ENCODE measurements at regions not wholly inside any gene's neighbourhood (a gene's known extent, or its start where the extent isn't known, plus 50 kb on each side); places are given as distances from the start of the nearest gene placed in this dataset.

DNA sequence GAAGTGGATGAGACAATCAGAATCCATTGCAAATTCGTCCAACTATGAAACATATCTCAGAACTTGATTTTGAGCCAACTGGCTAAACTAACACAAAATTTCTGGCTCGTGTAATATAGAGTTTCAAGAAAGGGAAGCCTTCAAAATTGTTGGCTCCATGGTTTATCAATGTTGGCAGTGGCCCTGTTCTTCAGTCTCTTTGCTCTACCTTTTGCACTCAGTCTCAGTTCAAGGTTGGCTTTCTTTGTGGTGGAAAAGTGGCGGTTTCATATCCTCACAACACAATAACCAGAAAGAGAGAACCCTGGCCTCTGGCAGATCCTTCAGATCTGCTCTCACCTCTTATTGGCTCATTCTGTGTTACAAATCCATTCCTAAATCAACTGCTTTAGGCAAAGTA is 473.8 kb upstream of the API5 start:
- H3K9me2 ChIP-seq (ENCODE audit: insufficient read depth, low read length): no peaks in the 10 kb centered on the region
- H3K36me3 ChIP-seq (ENCODE audit: insufficient read depth, low read length): no peaks in the 10 kb centered on the region
- no peaks in the 10 kb centered on the region for H3K9me3 ChIP-seq (ENCODE audit: low read length)
- no peak overlapping the region for H3K4me2 ChIP-seq (ENCODE audit: low read length)
- no peak overlapping the region for H3K4me3 ChIP-seq (ENCODE audit: low read length)
- no peaks in the 10 kb centered on the region for H3K27me3 ChIP-seq (ENCODE audit: insufficient read depth, low read depth, low read length)
- H3K79me2 ChIP-seq (replicated peaks; ENCODE audit: insufficient read depth, low read length): no peaks in the 10 kb centered on the region
- H3K27ac ChIP-seq (ENCODE audit: low read length): no peak overlapping the region
- no peaks in the 10 kb centered on the region for H4K20me1 ChIP-seq (ENCODE audit: insufficient read depth)
- no peaks in the 10 kb centered on the region for H3F3A ChIP-seq (ENCODE audit: insufficient read depth, low read length, poor library complexity, severe bottlenecking)
- H2AFZ ChIP-seq (ENCODE audit: low read depth, low read length): no peak overlapping the region
- H3K9ac ChIP-seq (ENCODE audit: low read length): no peak overlapping the region
- TF ChIP-seq EZH2 (IDR thresholded peaks at IDR 0.05; ENCODE audit: borderline replicate concordance, insufficient read depth, low read length, poor library complexity, severe bottlenecking) (no peak), CTCF (IDR thresholded peaks at IDR 0.05; ENCODE audit: poor library complexity, severe bottlenecking) (no peak), RAD21 (conservative IDR thresholded peaks at IDR 0.05) (no peak), SMC3 (conservative IDR thresholded peaks at IDR 0.05; ENCODE audit: poor library complexity) (no peak), EP300 (conservative IDR thresholded peaks at IDR 0.05; ENCODE audit: poor library complexity, severe bottlenecking) (no peak), POLR2AphosphoS5 (IDR thresholded peaks at IDR 0.05) (no peak)
- TF ChIP-seq, protein P1, sequence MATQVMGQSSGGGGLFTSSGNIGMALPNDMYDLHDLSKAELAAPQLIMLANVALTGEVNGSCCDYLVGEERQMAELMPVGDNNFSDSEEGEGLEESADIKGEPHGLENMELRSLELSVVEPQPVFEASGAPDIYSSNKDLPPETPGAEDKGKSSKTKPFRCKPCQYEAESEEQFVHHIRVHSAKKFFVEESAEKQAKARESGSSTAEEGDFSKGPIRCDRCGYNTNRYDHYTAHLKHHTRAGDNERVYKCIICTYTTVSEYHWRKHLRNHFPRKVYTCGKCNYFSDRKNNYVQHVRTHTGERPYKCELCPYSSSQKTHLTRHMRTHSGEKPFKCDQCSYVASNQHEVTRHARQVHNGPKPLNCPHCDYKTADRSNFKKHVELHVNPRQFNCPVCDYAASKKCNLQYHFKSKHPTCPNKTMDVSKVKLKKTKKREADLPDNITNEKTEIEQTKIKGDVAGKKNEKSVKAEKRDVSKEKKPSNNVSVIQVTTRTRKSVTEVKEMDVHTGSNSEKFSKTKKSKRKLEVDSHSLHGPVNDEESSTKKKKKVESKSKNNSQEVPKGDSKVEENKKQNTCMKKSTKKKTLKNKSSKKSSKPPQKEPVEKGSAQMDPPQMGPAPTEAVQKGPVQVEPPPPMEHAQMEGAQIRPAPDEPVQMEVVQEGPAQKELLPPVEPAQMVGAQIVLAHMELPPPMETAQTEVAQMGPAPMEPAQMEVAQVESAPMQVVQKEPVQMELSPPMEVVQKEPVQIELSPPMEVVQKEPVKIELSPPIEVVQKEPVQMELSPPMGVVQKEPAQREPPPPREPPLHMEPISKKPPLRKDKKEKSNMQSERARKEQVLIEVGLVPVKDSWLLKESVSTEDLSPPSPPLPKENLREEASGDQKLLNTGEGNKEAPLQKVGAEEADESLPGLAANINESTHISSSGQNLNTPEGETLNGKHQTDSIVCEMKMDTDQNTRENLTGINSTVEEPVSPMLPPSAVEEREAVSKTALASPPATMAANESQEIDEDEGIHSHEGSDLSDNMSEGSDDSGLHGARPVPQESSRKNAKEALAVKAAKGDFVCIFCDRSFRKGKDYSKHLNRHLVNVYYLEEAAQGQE (IDR thresholded peaks at IDR 0.05; ENCODE audit: borderline replicate concordance): no peak

GRCh38 chr11:42840176-42840829 is 471.5 kb upstream of the API5 start:
- H3K36me3 ChIP-seq (ENCODE audit: insufficient read depth, low read length): no peaks in the 10 kb centered on the region
- no peaks in the 10 kb centered on the region for H3K9me3 ChIP-seq (ENCODE audit: low read length)
- no peaks in the 10 kb centered on the region for H3K9me2 ChIP-seq (ENCODE audit: insufficient read depth, low read length)
- H3K9ac ChIP-seq (ENCODE audit: low read length): no peak overlapping the region
- H3K4me3 ChIP-seq (ENCODE audit: low read length): no peak overlapping the region
- H3F3A ChIP-seq (ENCODE audit: insufficient read depth, low read length, poor library complexity, severe bottlenecking): no peaks in the 10 kb centered on the region
- TF ChIP-seq POLR2AphosphoS5 (IDR thresholded peaks at IDR 0.05): no peak
- TF ChIP-seq SMC3 (conservative IDR thresholded peaks at IDR 0.05; ENCODE audit: poor library complexity): no peak
- peak; percentile 63 for TF ChIP-seq EP300 (conservative IDR thresholded peaks at IDR 0.05; ENCODE audit: poor library complexity, severe bottlenecking)
- H3K4me2 ChIP-seq (ENCODE audit: low read length): no peak overlapping the region
- H4K20me1 ChIP-seq (ENCODE audit: insufficient read depth): no peaks in the 10 kb centered on the region
- H3K27ac ChIP-seq (ENCODE audit: low read length): no peak overlapping the region
- H3K79me2 ChIP-seq (replicated peaks; ENCODE audit: insufficient read depth, low read length): no peaks in the 10 kb centered on the region
- H3K27me3 ChIP-seq (ENCODE audit: insufficient read depth, low read depth, low read length): no peaks in the 10 kb centered on the region
- H2AFZ ChIP-seq (ENCODE audit: low read depth, low read length): no peak overlapping the region

DNA sequence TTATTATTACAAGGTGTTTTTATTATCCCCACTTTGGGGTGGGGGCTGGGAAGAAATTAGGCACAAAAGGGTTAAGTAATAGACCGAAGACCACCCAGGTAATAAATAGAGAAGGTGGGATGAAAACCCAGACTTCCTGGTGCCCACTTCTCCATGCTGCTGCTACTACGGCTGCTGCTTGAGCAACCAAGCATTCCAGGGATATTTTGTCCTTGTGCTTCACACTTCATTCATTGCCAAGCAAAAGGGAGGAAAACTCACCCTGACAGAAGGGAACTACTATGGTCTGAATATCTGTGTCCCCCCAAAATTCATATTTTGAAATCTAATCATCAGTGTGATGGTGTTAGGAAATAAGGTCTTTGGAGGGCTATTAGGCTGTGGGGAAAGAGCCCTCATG is 470.9 kb upstream of the API5 start:
- H3K4me2 ChIP-seq (ENCODE audit: low read length): no peak overlapping the region
- H3K36me3 ChIP-seq (ENCODE audit: insufficient read depth, low read length): no peaks in the 10 kb centered on the region
- no peaks in the 10 kb centered on the region for H3F3A ChIP-seq (ENCODE audit: insufficient read depth, low read length, poor library complexity, severe bottlenecking)
- H3K9ac ChIP-seq (ENCODE audit: low read length): no peak overlapping the region
- H2AFZ ChIP-seq (ENCODE audit: low read depth, low read length): no peak overlapping the region
- H3K79me2 ChIP-seq (replicated peaks; ENCODE audit: insufficient read depth, low read length): no peaks in the 10 kb centered on the region
- H3K9me3 ChIP-seq (ENCODE audit: low read length): no peaks in the 10 kb centered on the region
- H3K27me3 ChIP-seq (ENCODE audit: insufficient read depth, low read depth, low read length): no peaks in the 10 kb centered on the region
- H4K20me1 ChIP-seq (ENCODE audit: insufficient read depth): no peaks in the 10 kb centered on the region
- TF ChIP-seq, protein P1 (IDR thresholded peaks at IDR 0.05; ENCODE audit: borderline replicate concordance): no peak
- TF ChIP-seq RAD21 (conservative IDR thresholded peaks at IDR 0.05): no peak
- TF ChIP-seq SMC3 (conservative IDR thresholded peaks at IDR 0.05; ENCODE audit: poor library complexity): no peak
- TF ChIP-seq TAF1 (IDR thresholded peaks at IDR 0.05; ENCODE audit: low read depth): no peak
- no peak for TF ChIP-seq CTCF (IDR thresholded peaks at IDR 0.05; ENCODE audit: poor library complexity, severe bottlenecking)
- no peak for TF ChIP-seq POLR2AphosphoS5 (IDR thresholded peaks at IDR 0.05)
- TF ChIP-seq MXI1 (conservative IDR thresholded peaks at IDR 0.05; ENCODE audit: poor library complexity, severe bottlenecking): no peak
- TF ChIP-seq EP300 (conservative IDR thresholded peaks at IDR 0.05; ENCODE audit: poor library complexity, severe bottlenecking): no peak
- H3K9me2 ChIP-seq (ENCODE audit: insufficient read depth, low read length): no peaks in the 10 kb centered on the region
- H3K27ac ChIP-seq (ENCODE audit: low read length): no peak overlapping the region
- no peak overlapping the region for H3K4me3 ChIP-seq (ENCODE audit: low read length)
